Right ventricle myocardium superior (tissue), 1 donor: ENCODE measurements at regions not wholly inside any gene's neighbourhood (a gene's known extent, or its start where the extent isn't known, plus 50 kb on each side); places are given as distances from the start of the nearest gene placed in this dataset. TPM values are rescaled to one million over a fixed set of nuclear protein-coding genes. Genes with fewer than 3 reads are reported as not detected.
A peak's percentile ranks its signal among the peaks of the same experiment; 100 is the strongest.

ENCODE experiments used
- ATAC-seq: fragments of 200-7000 bp; cut with Tn5 transposase; one replicate; pipeline ENCODE4 v1.9.1; 2020; ENCODE audit warnings: mild to moderate bottlenecking; ENCODE audit not compliant: poor library complexity
- DNase-seq: peaks from one replicate; pipeline ENCODE4 v3.0.0-alpha.2; 2020
- intact Hi-C: fragments of 100-400 bp; cut with DNase I; formaldehyde crosslinking; loops from one replicate; pipeline ENCODE4 v1.11.2; 2022
- microRNA-seq: library from miRNA; unstranded; fragments of <30 nt; microRNA quantifications from one replicate; pipeline ENCODE4 v1.2.0, GENCODE V29; 2020
- donor health status: DM: no; HTN: yes; CAD: no; lungs with severe emphysema.

DNA sequence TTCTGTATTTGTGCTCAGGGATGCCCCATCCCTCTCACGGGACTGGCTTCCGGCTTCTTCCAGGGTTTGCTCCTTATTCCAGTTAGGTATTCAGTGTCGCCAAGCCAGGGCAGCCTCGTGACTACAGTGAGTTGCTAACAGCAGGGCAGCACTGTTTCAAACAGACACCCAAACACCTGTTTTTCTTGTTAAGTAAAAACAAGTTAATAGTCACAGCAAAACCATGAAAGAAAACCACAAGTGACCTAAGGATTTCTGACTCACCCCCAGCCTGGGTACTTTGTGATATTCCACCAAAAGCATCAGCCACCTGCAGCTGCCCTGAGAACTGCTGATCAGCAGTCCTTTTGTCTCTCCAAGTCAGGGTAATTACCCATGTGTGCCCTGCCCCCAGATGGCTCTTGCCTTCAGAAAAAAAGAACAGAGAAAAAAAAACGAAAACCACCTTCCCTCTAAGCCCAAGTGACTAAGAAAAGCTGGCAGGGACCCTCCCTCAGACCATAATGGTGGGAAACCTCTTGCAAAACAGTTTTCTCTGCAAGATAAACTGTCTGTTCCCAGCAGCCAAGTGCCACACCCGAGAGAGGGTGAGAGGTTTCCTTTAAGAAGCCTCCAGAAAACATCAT, 178.2 kb downstream of the ANAPC1 start:
- DNase-seq (no peak), ATAC-seq (no peak)
- intact Hi-C loops: no loop called here

DNA sequence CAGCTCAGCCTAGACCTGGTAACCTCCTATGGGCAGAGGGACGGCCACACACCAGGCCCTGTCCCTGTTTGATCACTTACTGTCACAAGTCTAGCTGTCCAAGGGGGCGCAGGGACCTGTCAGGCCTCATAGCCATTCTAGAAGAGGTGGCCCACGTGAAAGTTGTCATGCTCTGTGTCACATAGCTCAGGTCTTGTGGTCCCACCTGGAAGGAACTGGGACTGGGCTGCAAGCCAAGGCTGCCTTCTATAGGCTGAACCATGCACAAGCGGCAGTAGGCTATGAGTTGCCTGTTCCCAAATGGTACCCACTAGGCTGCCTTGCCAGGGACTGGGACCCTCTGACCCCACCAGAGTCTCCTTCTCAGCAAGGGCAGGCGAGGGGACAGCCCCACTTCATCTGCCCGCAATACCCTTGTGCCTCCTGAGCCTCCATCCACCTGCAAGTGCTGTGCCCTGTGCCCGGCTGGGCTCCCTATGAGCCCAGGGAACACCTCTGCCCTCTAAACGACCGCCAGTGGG, 177.5 kb downstream of the ANAPC1 start:
- DNase-seq (no peak), ATAC-seq (no peak)
- intact Hi-C loops: no loop called here

DNA sequence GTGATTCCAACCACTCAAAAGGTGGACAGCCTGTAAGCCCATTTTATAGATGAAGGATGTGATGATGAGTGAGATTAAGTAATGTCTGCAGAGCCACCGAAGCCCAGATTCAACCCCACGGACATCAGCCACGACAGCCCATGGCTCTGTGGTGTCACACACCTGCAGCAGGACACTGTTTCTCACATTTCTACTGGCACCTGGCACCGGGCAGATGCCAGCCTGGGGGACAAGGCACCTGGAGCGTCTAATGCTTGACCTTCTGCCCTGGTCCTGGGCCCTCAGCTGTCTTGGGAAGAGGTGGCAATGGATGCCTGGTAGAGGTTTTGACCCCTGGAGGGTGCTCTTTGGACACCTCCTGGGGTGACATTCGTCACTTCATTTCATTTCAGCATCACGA, 176.3 kb downstream of the ANAPC1 start:
- ATAC-seq (no peak), DNase-seq (no peak)
- intact Hi-C loops: no loop called here

DNA sequence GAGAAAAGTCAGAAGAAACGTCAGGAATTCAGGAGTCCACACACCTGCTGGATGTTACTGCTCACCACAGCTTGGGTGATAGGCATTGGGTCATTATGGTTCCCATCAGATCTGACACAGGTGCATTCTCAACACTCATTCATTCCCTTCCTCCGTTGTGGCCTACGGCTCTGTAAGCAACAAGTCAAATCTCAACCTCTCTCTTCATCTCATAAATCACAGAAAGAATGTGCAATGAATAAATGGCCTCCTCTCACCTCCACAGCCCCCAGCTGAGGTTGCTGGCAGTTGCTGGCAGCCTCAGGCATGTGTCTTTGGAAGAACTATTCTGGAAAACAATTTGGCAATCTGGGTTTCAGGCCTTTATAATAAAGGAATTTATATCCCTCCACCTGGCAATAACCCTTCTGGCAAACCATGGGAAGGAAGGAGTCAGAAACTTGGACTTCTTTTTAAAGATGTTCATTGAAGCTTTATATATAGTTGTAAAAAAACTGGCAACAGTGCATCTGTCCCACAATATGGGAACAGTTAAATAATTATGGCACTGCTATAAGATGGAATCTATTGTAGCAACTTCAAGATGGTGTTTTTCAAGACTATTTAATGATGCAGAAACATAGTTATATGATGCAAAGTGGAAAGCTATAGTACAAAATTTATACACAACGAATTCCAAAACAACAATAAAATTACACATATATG, 175.4 kb downstream of the ANAPC1 start:
- ATAC-seq (no peak), DNase-seq (no peak)
- intact Hi-C loops: no loop called here

DNA sequence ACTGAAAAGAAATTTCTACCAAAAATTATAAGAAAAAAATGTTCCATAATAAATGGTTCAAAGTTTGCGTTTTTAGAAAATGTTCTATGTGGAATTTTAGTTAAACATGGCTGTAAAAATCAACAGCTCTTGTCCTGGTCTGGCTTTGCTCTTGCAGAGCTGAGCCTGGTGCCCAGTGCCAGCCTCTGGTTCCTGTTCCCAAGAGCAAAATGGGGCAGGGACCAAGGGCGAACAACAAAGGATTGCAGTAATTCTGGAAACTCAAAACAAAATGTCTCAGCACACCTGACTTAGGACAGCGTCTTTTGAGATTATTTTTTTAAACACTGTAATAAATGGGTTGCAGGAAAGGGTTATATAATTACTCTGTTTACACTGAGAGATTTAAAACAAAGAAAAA, 174.7 kb downstream of the ANAPC1 start:
- ATAC-seq (no peak), DNase-seq (no peak)
- intact Hi-C loops: no loop called here

DNA sequence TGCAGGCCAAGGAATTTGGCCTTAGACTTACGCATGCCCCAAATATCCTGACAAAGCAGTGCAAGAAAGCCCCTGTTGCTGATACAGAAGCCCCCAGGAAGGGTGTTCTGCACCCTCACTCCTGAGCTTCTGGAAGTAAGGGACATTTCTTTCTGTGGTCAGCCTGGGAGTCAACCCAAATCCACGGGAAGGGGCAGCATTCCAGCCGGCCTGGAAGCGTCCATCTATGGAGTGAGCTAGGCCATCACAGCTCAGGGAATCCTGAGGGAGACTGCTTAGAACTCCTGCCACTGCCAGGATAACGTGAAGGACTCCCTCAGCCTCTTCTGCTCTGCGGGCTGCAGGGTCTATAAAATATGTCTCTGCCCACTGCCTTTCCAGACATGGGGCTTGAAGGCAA, 173.9 kb downstream of the ANAPC1 start:
- DNase-seq (no peak), ATAC-seq (peak; percentile 43)
- intact Hi-C loops: no loop called here

DNA sequence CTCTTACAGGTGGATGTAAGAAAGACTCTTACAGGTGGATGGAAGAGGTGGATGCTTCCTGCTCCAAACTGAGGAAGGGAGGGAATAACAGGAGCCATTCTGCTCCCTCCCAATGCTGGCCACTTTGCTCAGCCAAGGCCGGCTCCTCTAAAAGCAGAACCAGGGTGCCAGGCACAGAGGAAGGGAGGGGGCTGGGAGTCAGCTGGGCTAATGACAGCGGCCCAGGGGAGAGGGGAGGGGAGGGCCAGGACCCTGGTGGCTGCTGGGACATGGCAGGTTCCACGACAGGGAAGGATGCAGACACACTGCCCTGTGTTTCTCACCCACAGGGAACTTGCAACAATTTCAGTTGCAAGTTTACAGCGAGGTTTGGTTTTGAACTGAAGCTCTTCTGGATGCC, 173.4 kb downstream of the ANAPC1 start:
- no peak for ATAC-seq
- intact Hi-C loops: no loop called here
- DNase-seq: no peak

DNA sequence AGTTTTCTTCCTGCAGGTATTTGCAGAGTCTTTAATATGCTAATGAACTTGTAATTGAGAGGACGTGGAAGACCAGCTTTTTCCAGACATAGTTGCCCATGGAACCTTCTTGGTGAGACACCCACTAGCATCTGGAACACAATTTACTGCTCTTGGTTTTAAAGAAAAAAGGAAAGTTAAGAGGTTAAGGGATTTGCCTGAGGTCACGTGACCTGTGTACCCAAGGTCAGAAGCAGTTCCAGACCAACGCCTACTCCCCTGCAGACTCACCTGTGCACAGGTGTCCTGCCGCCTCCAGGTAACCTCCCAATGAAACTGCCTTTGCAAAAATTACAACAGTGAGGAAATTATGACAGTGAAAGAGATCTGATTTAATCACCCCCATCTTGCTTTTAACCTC, 172.7 kb downstream of the ANAPC1 start:
- intact Hi-C loops: no loop called here
- ATAC-seq (no peak), DNase-seq (no peak)

DNA sequence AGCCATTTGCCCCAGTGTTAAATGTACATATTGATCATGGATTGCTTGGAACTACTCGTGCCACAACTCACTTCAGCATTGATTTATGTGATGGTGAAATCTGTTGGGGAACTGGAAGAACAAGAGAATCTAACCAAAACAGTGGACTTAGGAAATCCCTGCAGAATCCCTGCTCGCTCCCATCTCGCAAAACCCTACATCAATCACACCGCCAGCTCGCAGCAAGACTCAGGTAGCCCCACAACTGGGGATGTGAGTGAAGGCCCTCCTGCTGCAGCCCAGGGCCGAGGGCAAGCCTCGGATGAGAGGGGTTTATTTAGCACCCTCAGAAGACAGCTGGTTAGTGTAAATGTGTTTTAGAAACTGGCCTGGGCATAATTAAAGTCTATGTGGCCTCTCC, 171.6 kb downstream of the ANAPC1 start:
- no peak for ATAC-seq
- intact Hi-C loops: no loop called here
- no peak for DNase-seq

DNA sequence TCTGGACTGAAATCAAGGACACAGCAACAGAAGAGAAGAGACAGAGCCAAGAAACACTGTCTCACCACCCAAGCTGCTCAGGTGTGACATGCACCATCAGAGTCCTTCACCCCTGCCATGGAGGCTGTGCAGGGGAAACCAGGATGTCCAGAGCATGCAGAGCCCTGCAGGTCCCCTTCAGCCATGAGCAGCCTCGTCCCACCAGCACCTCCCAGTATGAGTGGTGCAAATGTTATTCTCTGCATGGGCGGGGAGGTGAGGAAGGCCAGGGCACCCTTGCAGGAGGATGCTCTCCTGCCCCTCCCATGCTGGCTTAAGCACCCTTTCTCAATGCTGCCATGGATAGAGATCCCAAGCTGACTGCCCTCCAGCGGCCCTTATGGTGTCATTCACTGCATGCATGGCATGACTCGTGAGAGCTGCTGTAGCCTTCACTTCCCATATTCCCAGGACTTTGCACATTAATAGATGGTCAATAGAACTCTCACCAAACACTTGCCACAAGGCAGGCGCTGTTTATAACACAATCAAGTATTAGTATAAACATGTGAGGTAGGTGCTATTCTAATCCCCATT, 171.0 kb downstream of the ANAPC1 start:
- intact Hi-C loops: no loop called here
- no peak for DNase-seq
- no peak for ATAC-seq

DNA sequence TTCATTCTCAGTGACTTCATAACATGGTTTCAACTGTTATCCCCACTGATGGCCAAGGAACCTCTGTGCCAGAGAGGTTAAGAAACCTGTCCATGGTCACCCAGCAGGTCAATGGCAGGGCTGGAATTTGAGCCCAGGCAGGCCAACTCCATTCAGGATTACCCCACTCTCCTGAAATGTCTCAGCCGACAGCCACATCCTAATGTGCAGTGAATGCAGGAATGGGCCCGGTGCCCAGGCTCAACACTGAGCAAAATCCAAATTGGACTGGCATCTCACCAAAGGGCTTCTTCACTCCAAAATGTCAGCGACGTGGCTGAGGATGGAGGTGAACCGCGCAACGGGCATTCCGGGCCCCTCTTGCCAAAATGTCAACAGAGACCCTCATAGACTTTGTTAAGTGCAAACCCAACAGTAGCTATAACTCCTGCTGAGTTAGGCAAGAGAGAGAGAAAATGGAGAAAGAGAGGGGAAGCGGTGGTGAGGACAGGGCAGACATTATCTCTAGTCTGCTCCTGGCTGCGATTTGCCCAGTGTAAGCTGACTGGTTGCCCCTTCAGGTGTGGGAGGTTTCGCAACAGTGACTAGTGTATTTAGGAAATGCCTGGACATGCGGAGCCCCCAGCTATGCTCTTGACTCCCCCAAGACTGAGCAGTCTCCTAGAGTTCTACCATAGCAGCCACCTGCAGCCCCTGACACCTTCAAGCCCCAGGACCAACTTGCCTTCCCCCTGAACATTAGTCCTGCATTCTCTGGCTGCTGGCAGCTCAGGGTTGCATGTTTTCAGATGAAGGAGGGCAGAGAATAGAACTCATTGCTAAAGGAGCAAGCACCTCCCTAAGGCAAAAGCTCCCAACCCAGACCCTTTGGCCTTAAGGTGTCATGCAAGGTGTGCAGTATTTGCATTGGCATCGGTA, 167.7 kb downstream of the ANAPC1 start:
- ATAC-seq: peak; percentile 67
- no peak for DNase-seq
- intact Hi-C loops: no loop called here

DNA sequence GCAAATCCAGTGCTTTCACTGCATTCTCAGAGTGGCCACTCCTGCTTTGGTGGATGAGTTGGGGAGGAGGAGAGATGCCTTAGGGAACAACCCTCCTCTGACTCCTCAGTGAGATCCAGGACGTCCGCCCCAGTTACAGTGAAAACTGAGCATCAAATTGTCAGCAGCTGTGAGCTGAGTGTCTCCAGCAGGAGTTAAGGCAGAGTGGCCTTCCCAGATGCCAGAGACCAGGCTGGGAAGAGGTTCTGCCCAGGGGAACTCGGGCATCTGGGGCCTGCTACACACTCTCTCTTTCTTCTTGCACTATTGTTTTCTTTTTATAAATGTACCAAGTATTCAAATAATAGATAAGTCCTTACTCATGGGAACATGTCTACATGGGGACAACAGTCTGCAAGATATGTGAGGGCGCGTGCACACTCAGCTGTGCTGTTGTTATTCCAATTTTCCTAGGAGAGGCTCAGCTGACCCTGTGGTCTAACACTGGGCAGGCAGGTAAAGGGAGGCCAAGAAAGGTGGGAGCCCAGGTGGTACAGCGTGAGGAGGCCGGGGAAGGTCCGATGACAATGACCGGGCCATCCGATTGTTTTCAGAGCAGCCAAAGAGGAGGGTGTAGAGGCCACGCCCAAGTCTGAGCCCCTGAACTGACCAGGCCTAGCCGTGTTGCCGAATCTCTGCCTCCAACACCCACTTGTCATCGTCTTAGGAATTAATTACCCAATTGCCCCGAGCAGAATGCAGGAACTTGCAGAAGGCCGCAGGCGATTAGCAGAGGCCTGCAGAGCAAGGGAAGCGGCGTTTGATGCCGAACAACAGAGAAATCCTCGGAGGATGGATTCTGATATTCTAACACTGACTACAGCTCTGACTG, 166.9 kb downstream of the ANAPC1 start:
- DNase-seq (no peak), ATAC-seq (no peak)
- intact Hi-C loops: no loop called here

Small RNA genes in the stretch of these regions (microRNA-seq; reads per million reads assigned to microRNA genes)
- not detected for gene MIR4435-2
